GM21737 (cell line): ENCODE measurements at regions not wholly inside any gene's neighbourhood (a gene's known extent, or its start where the extent isn't known, plus 50 kb on each side); places are given as distances from the start of the nearest gene placed in this dataset.
"Not testable (repeated sequence)": the region's sequence is repeated elsewhere in the genome, so short reads cannot be mapped to it uniquely, and the experiment has no call there.

Experiments
- ATAC-seq: cut with Tn5 transposase; IDR thresholded peaks from one replicate; pipeline ENCODE4 v1.9.1; 2021; ENCODE audit warnings: mild to moderate bottlenecking, moderate library complexity; ENCODE audit not compliant: unreplicated experiment

GRCh38 chr9:2391509-2392132, 230.0 kb upstream of the VLDLR start:
- not testable (repeated sequence) for ATAC-seq

DNA sequence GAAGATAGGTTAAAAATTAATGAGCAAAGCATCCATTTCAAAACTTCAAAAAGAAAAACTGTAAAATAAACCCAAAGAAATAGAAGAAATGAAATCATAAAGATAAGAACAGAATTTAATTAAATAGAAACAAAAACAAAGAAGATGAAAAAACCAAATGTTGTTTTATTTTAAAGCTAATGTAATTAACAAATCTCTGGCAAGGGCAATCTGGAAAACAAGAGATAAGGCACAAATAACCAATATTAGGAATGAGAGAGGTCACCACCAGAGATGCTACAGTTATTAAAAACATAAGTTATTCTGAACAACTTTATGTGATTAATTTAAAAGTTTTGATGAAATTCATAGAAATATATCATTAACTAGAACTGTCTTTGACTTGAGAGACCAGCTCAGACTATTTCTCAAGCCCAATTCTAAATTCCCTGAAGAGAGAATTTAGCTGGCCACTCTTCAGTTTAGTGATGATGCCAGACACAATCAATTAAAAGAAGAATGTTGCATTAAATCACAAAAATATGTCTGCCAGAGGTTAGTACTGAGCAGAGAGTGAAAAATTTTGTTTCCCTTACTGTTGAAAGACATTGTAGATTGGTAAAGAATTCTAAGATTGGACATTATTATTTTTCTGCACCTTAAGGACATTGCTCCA, 227.4 kb upstream of the VLDLR start:
- not testable (repeated sequence) for ATAC-seq

DNA sequence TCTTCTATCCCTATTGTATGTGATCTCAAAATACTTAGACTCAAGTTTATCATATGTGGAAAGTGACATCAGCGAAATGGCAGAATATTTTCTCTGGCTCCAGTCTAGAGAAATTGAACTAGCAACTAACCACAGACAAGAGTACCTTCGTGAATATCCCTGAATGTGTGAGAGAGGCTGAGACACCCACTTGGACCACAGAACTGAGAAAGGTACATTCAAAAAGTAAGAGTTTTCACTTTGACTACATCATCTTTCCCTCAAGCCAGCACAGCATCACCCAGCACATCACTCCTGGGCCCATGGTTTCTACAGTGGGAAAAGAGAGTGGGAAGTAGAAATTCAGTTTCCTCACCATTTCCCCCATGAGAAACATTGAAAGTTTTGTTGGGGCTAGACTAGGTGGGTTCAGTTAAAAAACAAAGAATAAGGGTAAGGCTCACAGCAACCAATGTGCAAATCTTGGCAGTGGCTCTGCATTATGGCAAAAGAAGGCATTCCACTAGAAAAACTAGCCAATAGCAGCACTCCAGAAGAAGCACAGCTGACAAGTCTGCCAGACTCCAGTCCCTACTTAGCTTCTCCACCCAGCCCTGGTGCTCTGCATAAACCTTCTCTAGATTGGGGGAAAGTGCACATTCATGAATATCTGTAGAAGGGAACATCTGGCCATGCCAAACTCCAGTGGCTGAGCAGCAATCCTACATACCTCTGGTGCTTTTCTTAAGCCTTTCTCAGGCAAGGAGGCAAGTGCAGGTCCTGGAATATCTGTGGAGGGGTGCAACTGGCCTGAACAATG, 225.6 kb upstream of the VLDLR start:
- no peak for ATAC-seq

DNA sequence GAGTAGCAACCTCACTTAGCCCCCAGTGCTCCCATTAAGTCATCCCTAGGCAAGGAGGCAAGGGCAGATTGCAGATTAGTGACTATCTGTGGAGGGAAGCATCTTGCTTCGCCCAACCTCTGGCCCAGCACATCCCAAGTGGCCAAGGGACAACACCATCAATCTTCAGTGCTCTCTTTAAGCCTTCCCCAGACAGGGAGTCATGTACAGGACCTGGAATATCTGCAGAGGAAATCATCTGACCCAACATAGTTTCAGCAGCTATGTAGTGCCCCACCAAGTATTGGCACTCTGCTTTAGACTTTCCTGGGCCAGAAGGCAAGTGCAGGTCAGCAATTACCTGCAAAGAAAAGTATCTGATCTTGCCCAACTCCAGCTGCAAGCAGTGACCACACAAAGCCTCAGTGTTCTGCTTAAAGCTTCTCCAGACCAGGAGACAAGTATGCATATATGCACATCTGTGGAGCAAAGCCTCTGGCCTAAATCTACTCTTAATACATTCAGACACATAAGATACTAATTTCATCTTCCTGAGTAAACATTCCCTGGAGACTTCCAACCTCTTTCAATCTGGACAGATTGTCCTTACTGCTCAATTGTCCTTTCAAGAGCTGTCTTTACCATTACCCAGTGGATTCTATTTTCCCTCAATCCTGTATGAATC, 224.8 kb upstream of the VLDLR start:
- no peak for ATAC-seq

GRCh38 chr9:2397875-2398274, 223.7 kb upstream of the VLDLR start:
- ATAC-seq = not testable (repeated sequence)

DNA sequence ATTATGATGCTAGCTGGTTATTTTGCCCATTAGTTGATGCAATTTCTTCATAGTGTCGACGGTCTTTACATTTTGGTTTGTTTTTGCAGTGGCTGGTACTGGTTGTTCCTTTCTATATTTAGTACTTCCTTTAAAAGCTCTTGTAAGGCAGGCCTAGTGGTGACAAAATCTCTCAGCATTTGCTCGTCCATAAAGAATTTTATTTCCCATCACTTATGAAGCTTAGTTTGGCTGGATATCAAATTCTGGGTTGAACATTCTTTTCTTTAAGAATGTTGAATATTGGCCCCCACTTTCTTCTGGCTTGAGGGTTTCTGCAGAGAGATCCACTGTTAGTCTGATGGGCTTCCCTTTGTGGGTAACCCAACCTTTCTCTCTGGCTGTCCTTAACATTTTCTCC, 219.8 kb upstream of the VLDLR start:
- ATAC-seq = not testable (repeated sequence)

DNA sequence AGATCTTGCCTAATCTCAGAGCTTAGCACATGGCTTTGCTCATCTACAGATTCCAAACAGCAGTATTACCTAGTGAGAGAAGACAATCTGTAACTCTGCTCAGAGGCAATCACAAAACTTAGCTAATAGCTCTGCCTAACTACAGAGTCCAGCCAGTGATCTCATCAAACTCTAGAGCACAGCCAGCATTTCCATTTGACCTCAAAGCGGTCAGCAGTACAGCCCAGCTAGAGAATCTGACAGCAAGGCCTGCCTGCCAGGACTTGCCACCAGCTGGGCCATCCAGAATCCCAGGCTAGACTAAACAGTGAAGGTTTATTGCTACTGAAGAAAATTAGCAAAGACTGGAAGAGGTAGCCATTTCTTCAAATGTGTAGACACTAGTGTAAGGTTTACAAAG, 217.9 kb upstream of the VLDLR start:
- ATAC-seq = no peak

- no peak for ATAC-seq
These were observed 215.3 kb upstream of the VLDLR start for GRCh38 chr9:2406252-2406651.

- no peak for ATAC-seq
These were observed 214.1 kb upstream of the VLDLR start for GRCh38 chr9:2407450-2407849.

GRCh38 chr9:2411459-2412215, 209.9 kb upstream of the VLDLR start:
- ATAC-seq = no peak

GRCh38 chr9:2413160-2413805, 208.3 kb upstream of the VLDLR start:
- ATAC-seq = no peak

- no peak for ATAC-seq
These were observed 207.1 kb upstream of the VLDLR start for GRCh38 chr9:2414465-2414864.

GRCh38 chr9:2415326-2415725, 206.3 kb upstream of the VLDLR start:
- no peak for ATAC-seq

DNA sequence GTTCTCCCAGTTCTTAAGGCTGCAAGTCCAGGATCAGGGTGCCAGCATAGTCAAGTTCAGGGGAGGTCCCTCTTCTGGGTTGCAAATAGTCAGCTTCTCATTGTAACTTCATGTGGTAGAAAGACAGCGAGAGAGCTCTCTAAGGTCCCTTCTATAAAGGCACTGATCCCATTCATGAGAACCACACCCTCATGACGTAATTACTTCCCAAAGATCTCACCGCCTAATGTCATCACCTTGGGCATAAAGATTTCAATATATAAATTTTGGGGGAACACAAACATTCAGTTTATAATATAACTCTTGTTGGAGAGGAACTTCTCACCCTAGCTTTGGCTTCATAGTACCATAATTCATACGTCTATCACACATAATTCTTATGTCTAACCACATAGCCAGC, 203.9 kb upstream of the VLDLR start:
- no peak for ATAC-seq

DNA sequence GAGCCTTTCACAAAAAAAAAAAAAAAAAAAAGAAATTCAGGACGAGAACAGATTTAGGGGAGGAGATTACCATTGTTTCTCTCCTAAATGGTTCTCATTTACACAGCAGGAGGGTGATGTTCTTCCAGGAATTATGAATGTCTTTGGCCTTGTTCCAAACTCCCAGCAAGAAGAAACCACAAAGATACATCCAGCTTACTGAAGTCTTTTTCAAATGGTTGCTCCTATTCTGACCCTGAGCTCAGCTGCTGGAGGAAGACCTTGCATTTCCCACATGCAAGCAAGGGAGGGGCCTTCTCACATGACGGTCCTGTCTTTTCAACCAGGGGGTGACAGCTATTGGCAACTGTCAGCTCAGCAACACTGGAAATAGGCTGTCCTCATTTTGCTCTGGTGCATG, 203.0 kb upstream of the VLDLR start:
- ATAC-seq = no peak

- no peak for ATAC-seq
These were observed 202.2 kb upstream of the VLDLR start for GRCh38 chr9:2419347-2419746.

DNA sequence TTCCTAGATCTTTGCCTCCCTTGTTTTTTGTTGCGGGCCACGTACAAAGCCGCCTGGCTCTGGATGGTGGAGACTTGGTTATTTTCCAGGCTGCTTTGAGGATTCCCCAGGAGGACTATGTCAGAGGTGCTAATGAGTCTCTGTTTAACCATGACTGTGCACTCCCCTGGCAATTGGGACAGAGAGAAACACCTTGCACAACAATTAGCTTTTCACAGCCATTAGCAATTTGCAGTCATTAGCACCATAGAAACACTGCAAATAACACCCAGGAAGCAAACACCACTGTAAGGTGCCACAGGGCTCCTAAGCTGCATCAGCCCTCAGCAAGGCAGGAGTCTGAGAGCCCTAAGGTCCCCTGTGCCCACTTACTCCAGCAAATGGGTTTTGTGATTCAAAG, 201.0 kb upstream of the VLDLR start:
- no peak for ATAC-seq

- no peak for ATAC-seq
These were observed 197.0 kb upstream of the VLDLR start for GRCh38 chr9:2424619-2425033.

GRCh38 chr9:2425676-2426075, 195.9 kb upstream of the VLDLR start:
- ATAC-seq = no peak
